Activated naive CD4-positive, alpha-beta T cell treated with anti-CD3 and anti-CD28 coated beads for 36 hours (primary cell): ENCODE measurements at regions not wholly inside any gene's neighbourhood (a gene's known extent, or its start where the extent isn't known, plus 50 kb on each side); places are given as distances from the start of the nearest gene placed in this dataset.

Experiments
- CTCF ChIA-PET: fragments of 350-600 bp; sonication (Branson Sonifier 250); formaldehyde crosslinking; loops from one replicate; lab custom pipeline; 2021; ENCODE audit warnings: antibody characterized with exemption; lab: Charles Lee
- DNase-seq: peaks from one replicate; pipeline ENCODE4 v3.0.0-alpha.2; 2020
- H3K27ac Mint-ChIP-seq: one replicate; pipeline ENCODE4 v1.8.0; 2021; ENCODE audit warnings: mild to moderate bottlenecking, mixed read lengths
- H3K27me3 Mint-ChIP-seq: one replicate; pipeline ENCODE4 v1.8.0; 2021; ENCODE audit warnings: low read depth, mixed read lengths
- H3K36me3 Mint-ChIP-seq: one replicate; pipeline ENCODE4 v1.8.0; 2021; ENCODE audit warnings: low read depth, mixed read lengths
- H3K4me1 Mint-ChIP-seq: one replicate; pipeline ENCODE4 v1.8.0; 2021; ENCODE audit warnings: low read depth, mixed read lengths
- H3K4me3 Mint-ChIP-seq: one replicate; pipeline ENCODE4 v1.8.0; 2021; ENCODE audit warnings: mild to moderate bottlenecking, moderate library complexity, mixed read lengths
- H3K9me3 Mint-ChIP-seq: one replicate; pipeline ENCODE4 v1.8.0; 2021; ENCODE audit warnings: mixed read lengths
- intact Hi-C: fragments of 100-400 bp; cut with micrococcal nuclease; formaldehyde crosslinking; loops from one replicate; pipeline ENCODE4 v1.15.1; 2023

- Mint-ChIP-seq H3K27ac (no peak overlapping the region), H3K27me3 (no peaks in the 10 kb centered on the region), H3K4me1 (no peaks in the 10 kb centered on the region), H3K9me3 (peaks cover 7% of the 10 kb centered on the region), H3K4me3 (no peak overlapping the region), H3K36me3 (no peaks in the 10 kb centered on the region)
- intact Hi-C loops: no loop called here
- CTCF ChIA-PET: no interaction called here
- no peak for DNase-seq
Measured at GRCh38 chr6:19319005-19319404, 518.2 kb upstream of the ID4 start.

GRCh38 chr6:19320111-19320581, 517.0 kb upstream of the ID4 start:
- DNase-seq: no peak
- no peak overlapping the region for H3K4me3 Mint-ChIP-seq
- intact Hi-C loops: no loop called here
- peaks cover 4% of the 10 kb centered on the region for H3K9me3 Mint-ChIP-seq
- CTCF ChIA-PET: no interaction called here
- no peaks in the 10 kb centered on the region for H3K36me3 Mint-ChIP-seq
- no peaks in the 10 kb centered on the region for H3K27me3 Mint-ChIP-seq
- no peaks in the 10 kb centered on the region for H3K4me1 Mint-ChIP-seq
- no peak overlapping the region for H3K27ac Mint-ChIP-seq

- H3K27me3 Mint-ChIP-seq: no peaks in the 10 kb centered on the region
- H3K4me1 Mint-ChIP-seq: no peaks in the 10 kb centered on the region
- H3K4me3 Mint-ChIP-seq: no peak overlapping the region
- intact Hi-C loops: no loop called here
- CTCF ChIA-PET: no interaction called here
- DNase-seq: no peak
- H3K36me3 Mint-ChIP-seq: no peaks in the 10 kb centered on the region
- H3K27ac Mint-ChIP-seq: no peak overlapping the region
- peaks cover 2% of the 10 kb centered on the region for H3K9me3 Mint-ChIP-seq
Measured at GRCh38 chr6:19322691-19323485, 514.3 kb upstream of the ID4 start.

- DNase-seq: no peak
- no peaks in the 10 kb centered on the region for H3K9me3 Mint-ChIP-seq
- H3K4me3 Mint-ChIP-seq: no peak overlapping the region
- CTCF ChIA-PET: no interaction called here
- no peaks in the 10 kb centered on the region for H3K4me1 Mint-ChIP-seq
- intact Hi-C loops: no loop called here
- H3K36me3 Mint-ChIP-seq: no peaks in the 10 kb centered on the region
- H3K27me3 Mint-ChIP-seq: no peaks in the 10 kb centered on the region
- no peak overlapping the region for H3K27ac Mint-ChIP-seq
Measured at GRCh38 chr6:19324376-19324775, 512.8 kb upstream of the ID4 start.

GRCh38 chr6:19325335-19325789, 511.8 kb upstream of the ID4 start:
- peaks cover 2% of the 10 kb centered on the region for H3K9me3 Mint-ChIP-seq
- no peak overlapping the region for H3K27ac Mint-ChIP-seq
- intact Hi-C loops: no loop called here
- H3K4me1 Mint-ChIP-seq: no peaks in the 10 kb centered on the region
- H3K27me3 Mint-ChIP-seq: no peaks in the 10 kb centered on the region
- H3K4me3 Mint-ChIP-seq: no peak overlapping the region
- CTCF ChIA-PET: no interaction called here
- DNase-seq: no peak
- H3K36me3 Mint-ChIP-seq: no peaks in the 10 kb centered on the region

GRCh38 chr6:19327241-19327640, 509.9 kb upstream of the ID4 start:
- Mint-ChIP-seq H3K4me1 (no peaks in the 10 kb centered on the region), H3K4me3 (no peak overlapping the region), H3K9me3 (peaks cover 2% of the 10 kb centered on the region), H3K27ac (no peak overlapping the region), H3K27me3 (no peaks in the 10 kb centered on the region), H3K36me3 (no peaks in the 10 kb centered on the region)
- CTCF ChIA-PET: no interaction called here
- intact Hi-C loops: no loop called here
- no peak for DNase-seq

- peaks cover 2% of the 10 kb centered on the region for H3K9me3 Mint-ChIP-seq
- no peaks in the 10 kb centered on the region for H3K27me3 Mint-ChIP-seq
- no peak for DNase-seq
- H3K27ac Mint-ChIP-seq: no peak overlapping the region
- H3K4me1 Mint-ChIP-seq: no peaks in the 10 kb centered on the region
- no peak overlapping the region for H3K4me3 Mint-ChIP-seq
- CTCF ChIA-PET: interaction anchor here (0.8 kb wide), 1 partner anchor 13 kb away, joined by 4 read pairs; no protein-coding TSS in a partner anchor
- no peaks in the 10 kb centered on the region for H3K36me3 Mint-ChIP-seq
- intact Hi-C loops: no loop called here
Measured at GRCh38 chr6:19327661-19328060, 509.5 kb upstream of the ID4 start.

- no peaks in the 10 kb centered on the region for H3K4me1 Mint-ChIP-seq
- H3K4me3 Mint-ChIP-seq: no peak overlapping the region
- no peak overlapping the region for H3K27ac Mint-ChIP-seq
- CTCF ChIA-PET: no interaction called here
- H3K36me3 Mint-ChIP-seq: no peaks in the 10 kb centered on the region
- intact Hi-C loops: no loop called here
- no peak for DNase-seq
- H3K9me3 Mint-ChIP-seq: peaks cover 2% of the 10 kb centered on the region
- no peaks in the 10 kb centered on the region for H3K27me3 Mint-ChIP-seq
Measured at GRCh38 chr6:19329078-19329477, 508.1 kb upstream of the ID4 start.

- H3K4me3 Mint-ChIP-seq: no peak overlapping the region
- DNase-seq: no peak
- H3K4me1 Mint-ChIP-seq: no peaks in the 10 kb centered on the region
- peaks cover 3% of the 10 kb centered on the region for H3K9me3 Mint-ChIP-seq
- intact Hi-C loops: no loop called here
- no peaks in the 10 kb centered on the region for H3K36me3 Mint-ChIP-seq
- no peak overlapping the region for H3K27ac Mint-ChIP-seq
- CTCF ChIA-PET: no interaction called here
- H3K27me3 Mint-ChIP-seq: no peaks in the 10 kb centered on the region
Measured at GRCh38 chr6:19331089-19331488, 506.1 kb upstream of the ID4 start.

- Mint-ChIP-seq H3K27ac (no peak overlapping the region), H3K27me3 (no peaks in the 10 kb centered on the region), H3K4me1 (no peaks in the 10 kb centered on the region), H3K9me3 (peaks cover 3% of the 10 kb centered on the region), H3K36me3 (no peaks in the 10 kb centered on the region), H3K4me3 (no peak overlapping the region)
- CTCF ChIA-PET: no interaction called here
- no peak for DNase-seq
- intact Hi-C loops: no loop called here
Measured at GRCh38 chr6:19332806-19333460, 504.2 kb upstream of the ID4 start.

- H3K27me3 Mint-ChIP-seq: no peaks in the 10 kb centered on the region
- CTCF ChIA-PET: interaction anchor here (0.6 kb wide), 1 partner anchor 1810 kb away, joined by 4 read pairs; no protein-coding TSS in a partner anchor
Measured at GRCh38 chr6:19333936-19334335, 503.2 kb upstream of the ID4 start.

GRCh38 chr6:19336579-19336978, 500.6 kb upstream of the ID4 start:
- H3K9me3 Mint-ChIP-seq: peaks cover 2% of the 10 kb centered on the region
- H3K27me3 Mint-ChIP-seq: no peaks in the 10 kb centered on the region
- H3K36me3 Mint-ChIP-seq: no peaks in the 10 kb centered on the region
- intact Hi-C loops: no loop called here
- no peaks in the 10 kb centered on the region for H3K4me1 Mint-ChIP-seq
- H3K4me3 Mint-ChIP-seq: no peak overlapping the region
- H3K27ac Mint-ChIP-seq: no peak overlapping the region
- CTCF ChIA-PET: no interaction called here
- no peak for DNase-seq

More at GRCh38 chr6:19333936-19334335, 503.2 kb upstream of the ID4 start:
- Mint-ChIP-seq H3K9me3 (peaks cover 3% of the 10 kb centered on the region), H3K36me3 (no peaks in the 10 kb centered on the region), H3K4me1 (no peaks in the 10 kb centered on the region), H3K4me3 (no peak overlapping the region), H3K27ac (no peak overlapping the region)
- intact Hi-C loops: no loop called here
- no peak for DNase-seq

GRCh38 chr6:19337101-19337500, 500.1 kb upstream of the ID4 start:
- H3K9me3 Mint-ChIP-seq: peaks cover 2% of the 10 kb centered on the region
- H3K27me3 Mint-ChIP-seq: no peaks in the 10 kb centered on the region
- no peak overlapping the region for H3K4me3 Mint-ChIP-seq
- DNase-seq: no peak
- CTCF ChIA-PET: no interaction called here
- H3K36me3 Mint-ChIP-seq: no peaks in the 10 kb centered on the region
- H3K27ac Mint-ChIP-seq: no peak overlapping the region
- H3K4me1 Mint-ChIP-seq: no peaks in the 10 kb centered on the region
- intact Hi-C loops: no loop called here
